HG03135 (cell line): ENCODE measurements at regions not wholly inside any gene's neighbourhood (a gene's known extent, or its start where the extent isn't known, plus 50 kb on each side); places are given as distances from the start of the nearest gene placed in this dataset.
"Not testable (repeated sequence)": the region's sequence is repeated elsewhere in the genome, so short reads cannot be mapped to it uniquely, and the experiment has no call there.

Source experiments
- ATAC-seq: cut with Tn5 transposase; IDR thresholded peaks from one replicate; pipeline ENCODE4 v1.9.1; 2021; ENCODE audit warnings: mild to moderate bottlenecking, moderate library complexity; ENCODE audit not compliant: unreplicated experiment

DNA sequence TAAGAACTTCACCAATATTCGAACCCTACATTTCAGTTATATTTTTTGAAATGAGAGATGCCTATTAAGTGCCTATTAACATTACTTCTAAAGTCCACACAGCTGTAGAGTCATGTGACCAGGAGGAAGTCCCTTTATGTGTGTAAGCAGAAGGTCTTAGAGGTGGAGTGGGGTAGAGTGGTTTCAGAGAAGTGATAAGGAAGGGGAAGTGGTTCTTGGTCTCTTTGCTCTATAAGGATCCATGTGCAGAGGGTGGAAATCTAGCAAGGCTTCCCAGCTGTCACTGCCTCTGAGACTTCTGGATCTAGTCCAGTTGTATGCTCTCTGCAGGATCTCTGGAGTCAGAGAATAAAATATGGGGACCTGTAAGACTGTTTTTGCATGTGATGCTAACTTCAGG, 673.9 kb downstream of the FLRT2 start:
- ATAC-seq, result no peak

DNA sequence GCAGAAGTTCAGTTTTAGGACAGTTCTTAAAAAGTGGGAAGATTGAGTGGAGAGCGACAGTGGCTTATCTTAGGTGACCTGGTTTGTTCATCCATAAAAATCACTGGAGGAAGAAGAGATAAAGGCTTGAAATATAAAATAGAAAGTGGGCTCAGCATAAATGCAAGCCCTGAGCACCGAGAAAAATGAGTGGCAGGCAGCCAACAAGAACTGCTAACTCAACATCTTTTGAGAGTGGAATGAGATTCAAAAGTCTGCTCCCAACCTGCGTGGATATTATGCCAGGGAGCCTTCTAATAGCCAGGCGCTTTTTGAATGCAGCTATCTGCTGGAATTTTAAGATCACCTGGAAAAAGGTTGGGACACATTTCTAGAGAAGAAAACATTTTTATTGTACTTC, 666.5 kb downstream of the FLRT2 start:
- ATAC-seq, result no peak

DNA sequence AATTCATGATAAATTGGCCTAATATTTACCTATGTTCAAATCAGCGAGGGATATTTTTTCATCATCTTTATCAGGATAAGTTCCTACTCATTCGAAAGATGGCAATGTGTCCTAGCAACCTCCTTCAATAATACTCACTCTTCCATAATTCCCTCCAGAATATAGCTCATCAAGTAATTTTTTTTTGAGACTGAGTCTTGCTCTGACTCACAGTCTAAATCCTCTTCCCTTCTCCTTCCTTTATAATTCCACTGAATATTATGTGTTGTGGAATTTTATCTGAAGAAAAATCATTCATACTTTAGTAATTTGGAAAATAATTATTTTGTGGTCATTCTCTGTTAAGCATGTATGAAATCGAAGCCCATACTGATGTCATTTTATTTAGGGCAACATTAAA, 663.8 kb downstream of the FLRT2 start:
- ATAC-seq, result no peak

DNA sequence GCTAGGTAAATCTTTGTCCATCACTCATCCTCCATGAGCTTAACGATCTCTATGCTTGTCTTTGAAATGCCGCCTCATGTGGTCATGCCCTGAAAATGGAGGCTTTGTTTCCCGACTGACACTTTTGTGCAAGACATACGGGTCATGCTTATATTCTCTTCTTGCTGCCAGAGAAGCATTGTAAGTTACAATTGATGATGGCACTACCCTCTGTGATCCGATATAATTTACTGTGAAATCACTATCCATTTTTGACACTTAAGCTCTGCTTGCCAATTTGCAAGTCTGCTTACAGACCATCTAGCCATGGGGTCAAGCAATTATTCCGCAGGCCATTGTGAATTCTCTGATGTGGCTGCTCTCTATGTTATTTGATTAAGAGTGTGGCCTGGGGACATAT, 650.0 kb downstream of the FLRT2 start:
- no peak for ATAC-seq

DNA sequence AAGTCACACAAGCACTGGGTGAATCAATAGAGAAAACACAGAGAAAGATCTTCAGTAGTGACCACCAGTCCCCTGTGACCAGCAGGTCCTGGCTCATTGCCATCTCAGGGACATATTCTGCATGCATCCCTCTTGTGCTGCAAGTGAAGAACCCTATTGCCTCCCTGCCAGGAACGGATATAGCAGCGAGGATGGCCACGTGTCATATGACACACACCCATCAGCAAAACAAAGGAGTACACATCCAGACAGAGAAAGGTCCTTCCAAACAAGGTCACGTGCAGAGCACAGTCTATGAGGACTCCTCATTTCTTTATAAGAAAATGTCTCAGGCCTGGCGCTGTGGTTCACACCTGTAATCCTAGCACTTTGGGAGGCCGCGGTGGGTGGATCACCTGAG, 638.4 kb downstream of the FLRT2 start:
- ATAC-seq, result no peak

DNA sequence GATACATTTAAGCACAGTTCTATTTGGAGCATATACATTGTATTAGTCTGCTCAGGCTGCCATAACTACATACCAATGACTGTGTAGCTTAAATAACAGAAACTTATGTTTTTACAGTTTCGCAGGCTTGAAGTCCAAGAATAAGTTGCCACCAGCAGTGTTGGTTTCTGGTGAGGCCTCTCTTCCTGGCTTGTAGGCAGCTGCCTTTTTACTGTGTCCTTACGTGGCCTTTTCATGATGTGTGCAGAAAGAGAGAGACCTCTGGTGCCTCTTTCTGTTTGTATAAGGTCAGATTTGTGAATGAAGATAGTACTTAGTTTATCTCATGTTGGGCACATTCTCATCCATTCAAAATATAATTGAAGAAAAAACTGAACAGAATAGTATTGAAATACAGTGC, 636.6 kb downstream of the FLRT2 start:
- no peak for ATAC-seq

DNA sequence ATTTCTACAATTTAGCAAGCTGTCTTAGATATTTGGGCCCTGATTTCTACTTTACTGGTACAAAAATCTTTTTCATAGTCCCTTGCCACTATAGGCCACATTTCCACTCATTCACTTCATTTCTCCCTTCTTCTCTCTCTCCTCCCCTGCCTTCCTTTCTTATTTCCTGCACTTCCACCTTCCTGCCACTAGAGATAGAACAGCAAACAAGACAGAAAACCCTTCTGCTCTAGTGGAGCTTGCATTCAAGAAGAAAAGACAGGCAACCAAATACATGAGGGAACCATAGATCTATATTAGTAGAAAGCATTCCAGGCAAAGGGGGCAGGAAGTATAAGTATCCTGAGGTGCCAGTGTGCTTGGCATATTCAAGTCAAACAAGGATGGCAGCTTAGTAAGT, 623.5 kb downstream of the FLRT2 start:
- ATAC-seq, result no peak

DNA sequence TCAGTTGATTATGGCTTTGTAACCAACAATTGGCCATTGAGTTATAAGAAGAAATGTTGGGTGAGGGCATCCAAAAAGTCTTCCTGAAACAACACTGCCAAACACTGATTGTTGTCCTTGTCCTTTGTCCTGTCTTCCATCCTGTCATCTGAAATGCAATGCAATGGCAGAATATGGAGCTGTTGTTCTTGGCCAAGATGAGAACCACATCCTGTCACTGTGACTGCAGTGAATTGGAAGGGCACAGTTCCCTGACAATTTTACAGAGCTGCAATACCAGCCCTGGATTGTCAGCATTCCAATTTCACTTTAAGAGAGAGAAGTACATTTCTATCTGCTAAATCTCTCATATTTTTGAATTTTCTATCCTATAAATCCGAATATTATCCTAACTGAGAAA, 613.3 kb downstream of the FLRT2 start:
- ATAC-seq, result no peak

DNA sequence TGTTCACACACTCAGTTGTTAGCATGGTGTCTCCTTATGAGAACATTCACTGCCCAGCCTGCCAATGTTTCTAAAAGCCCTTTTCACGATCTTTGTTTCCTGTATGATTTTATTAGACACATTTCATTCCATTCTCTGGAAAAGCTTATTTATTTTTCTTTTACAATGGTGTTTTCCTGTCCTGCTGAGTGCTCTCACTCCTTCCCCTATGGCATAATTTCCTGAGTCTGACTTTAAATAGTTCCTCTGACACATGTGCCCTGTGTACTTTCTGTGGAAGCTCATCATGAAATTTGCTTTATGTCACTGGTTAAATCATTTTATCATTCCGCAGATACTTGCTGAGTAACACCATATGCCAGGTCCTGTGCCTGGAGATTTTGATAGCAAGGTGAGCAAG, 612.0 kb downstream of the FLRT2 start:
- ATAC-seq, result no peak

DNA sequence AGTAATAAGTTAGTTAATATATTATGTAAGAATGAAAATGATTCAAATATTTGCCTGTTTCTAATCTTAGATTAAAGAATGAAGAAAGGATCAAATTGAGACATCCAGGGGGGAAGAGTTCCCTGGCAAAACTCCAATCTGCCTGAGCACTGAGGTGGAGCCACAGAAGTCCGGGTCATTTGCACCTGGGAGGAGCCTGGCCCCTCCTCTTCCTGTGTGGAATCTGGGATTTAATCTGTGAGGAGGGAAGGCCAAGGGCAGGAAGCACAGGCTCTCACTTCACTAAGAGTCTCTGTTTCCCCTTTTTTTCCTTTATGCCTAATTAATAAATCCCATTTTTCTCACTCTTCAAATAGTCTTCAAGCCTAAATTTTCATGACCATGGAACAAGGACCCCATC, 599.5 kb downstream of the FLRT2 start:
- no peak for ATAC-seq

DNA sequence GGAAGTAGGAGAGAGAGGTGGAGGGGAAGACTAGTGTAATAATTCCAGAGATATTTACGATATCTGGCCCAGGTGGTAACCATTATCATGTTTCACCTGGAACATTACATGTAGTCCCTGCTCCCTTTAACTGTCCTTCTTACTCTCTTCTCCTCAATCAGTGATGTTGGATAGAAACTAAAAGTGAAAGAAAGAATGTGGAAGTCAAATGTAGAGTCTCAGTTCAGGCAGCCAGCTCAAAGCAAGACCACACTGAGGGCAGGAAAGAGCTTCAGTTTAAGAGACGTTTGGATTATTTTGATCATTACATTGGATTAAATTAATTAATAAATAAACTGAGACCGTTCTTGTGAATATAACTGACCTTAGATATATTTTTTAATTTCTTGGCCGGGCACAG, 594.4 kb downstream of the FLRT2 start:
- ATAC-seq, result no peak

DNA sequence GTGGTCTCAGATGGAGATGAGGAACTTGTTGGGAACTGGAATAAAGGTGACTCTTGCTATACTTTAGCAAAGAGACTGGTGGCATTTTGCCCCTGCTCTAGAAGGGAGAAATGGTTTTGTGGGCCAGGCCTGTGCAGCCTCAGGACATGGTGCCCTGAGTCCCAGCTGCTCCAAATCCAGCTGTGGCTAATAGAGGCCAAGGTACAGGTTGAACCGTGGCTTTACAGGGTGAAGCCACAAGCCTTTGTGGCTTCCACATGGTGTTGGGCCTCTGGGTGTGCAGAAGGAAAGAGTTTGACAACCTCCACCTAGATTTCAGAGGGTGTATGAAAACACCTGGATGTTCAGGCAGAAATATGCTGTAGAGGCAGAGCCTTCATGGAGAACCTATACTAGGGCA, 586.0 kb downstream of the FLRT2 start:
- ATAC-seq, result no peak

DNA sequence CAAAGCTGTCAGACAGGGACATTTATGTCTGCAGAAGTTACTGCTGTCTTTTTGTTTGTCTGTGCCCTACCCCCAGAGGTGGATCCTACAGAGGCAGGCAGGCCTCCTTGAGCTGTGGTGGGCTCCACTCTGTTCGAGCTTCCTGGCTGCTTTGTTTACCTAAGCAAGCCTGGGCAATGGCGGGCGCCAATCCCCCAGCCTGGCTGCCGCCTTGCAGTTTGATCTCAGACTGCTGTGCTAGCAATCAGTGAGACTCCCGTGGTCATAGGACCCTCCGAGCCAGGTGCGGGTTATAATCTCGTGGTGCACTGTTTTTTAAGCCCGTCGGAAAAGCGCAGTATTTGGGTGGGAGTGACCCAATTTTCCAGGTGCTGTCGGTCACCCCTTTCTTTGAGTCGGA, 580.9 kb downstream of the FLRT2 start:
- ATAC-seq, result not testable (repeated sequence)

DNA sequence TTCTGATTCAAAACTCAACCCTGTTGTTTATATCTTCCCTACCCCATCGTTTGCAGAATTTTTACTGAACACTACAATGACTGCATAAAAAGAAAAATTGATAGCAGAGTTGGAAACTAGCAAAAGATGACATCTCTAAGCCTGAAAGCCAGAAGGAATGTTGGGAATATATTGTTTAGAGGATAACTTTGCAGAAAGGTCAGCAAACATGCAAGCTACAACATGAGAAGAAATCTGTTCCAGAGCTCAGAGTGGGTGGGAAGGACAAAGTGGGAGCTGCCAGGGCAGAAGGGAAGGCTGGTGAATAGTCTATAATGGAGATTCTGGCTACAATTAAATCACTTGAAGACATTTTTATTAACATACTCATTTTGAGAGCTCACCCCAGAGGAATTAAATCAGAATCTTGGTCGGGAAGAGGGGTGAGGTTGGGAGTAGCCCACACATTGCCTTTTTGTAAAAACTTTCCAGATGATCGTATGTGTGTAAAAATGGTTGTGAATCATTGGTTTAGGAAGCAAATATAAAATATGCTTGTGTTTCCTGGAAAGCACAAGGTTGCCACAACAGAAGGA, 574.8 kb downstream of the FLRT2 start:
- no peak for ATAC-seq

DNA sequence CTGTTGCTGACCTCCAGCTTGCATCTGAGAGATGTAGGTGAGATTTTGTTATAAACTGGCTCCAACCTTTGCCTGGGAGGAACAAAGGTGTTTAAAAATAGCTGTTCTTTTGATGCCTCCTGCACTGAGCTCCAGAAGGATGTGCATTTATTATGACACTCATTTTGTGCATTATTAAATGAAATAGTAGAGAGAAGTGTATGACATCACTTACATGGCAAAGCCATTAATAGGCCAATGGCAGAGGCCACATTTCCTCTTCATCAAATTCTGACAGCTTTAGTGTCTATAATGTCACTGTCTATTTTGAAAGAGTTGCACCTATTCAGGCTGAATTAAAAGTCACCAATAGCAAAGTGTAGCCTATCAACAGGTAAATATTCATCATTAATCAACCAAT, 564.6 kb downstream of the FLRT2 start:
- no peak for ATAC-seq

DNA sequence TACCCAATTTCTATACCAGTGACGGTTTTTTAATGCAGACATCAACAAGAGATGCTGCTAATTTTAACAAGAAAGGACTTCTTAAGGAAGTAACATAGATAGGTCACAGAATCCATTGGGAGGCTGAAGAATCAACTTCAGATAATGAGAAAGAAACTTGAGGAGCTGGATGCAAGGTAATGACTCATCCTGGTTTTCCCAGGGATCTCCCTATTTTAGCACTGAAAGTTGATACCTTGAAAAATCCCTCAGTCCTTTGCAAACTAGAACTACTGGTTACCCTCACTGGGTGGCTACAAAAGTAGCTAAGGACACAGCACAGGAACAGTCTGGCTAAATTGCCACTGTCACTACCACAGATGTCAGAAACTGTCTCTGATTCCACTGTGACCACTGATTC, 561.9 kb downstream of the FLRT2 start:
- no peak for ATAC-seq

DNA sequence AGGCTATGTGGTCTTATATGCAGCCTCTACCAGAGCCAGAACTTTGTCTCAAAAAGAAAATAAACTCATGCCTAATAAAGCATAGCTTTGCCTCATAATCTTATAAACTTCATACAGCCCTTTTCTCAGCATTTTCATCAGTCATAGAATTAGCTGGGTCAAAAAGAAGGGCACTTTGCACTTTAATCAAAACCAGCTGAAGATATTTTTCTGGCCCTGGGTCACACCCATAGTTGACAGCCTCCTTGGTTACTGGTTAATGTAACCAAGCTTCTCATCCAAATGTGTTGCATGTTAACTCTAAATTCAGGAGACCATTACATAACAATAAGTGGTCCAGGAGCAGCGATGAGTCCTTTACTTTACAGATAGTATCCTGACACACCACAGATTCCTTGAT, 558.2 kb downstream of the FLRT2 start:
- ATAC-seq, result no peak

DNA sequence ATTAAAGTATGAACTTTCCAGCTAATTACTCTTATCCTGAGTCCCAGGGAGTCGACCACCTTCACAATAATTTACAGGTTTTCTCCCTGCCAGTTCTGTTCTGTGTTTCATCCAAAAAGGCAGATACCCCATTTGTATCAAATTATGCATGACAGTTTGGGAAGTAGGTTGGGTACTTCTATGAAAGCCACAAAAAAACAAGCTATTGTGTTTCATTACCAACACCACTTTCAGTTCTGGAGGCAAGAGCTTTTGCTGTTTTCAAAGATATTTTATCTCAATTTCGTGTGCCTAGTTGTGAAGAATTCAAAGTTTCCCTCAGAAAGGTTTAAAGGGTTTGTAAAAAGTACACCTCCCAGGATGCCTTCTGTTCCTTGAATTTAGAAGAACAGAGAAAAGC, 557.4 kb downstream of the FLRT2 start:
- no peak for ATAC-seq

DNA sequence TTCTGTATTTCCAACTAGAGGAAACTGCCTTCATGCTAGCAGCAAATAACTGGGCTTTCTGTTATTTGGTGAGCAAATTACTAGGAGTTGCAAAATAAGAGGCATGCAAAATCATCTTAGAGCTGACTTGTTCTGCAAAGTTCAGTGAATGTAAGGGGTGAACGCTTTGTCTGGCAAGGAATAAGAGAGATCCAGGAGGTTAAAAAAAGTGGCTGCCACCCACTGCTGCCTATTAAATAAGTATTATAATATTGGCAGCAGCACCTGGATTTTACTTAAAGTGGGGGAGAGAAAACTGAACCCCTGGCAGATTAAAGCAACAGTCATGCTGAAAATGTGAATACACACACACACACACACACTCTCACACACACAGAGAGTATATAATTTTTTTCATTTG, 557.0 kb downstream of the FLRT2 start:
- no peak for ATAC-seq

DNA sequence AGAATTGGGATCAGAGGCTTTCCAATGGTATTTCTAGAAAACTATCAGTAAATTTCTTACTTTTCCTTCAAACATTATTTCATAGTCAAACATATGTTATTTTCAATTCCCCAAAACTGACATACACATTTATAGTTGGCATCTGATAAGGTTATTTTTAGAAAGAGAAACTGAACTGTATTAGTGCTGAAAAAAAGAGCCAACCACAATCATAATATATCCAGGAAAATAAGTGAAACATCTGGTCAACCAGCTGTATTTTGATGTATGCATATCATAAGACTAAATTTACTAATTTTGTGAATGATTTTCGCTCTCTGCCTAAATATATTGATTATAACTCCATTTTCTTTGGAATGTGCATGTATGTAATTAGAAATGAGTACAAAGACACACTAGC, 554.2 kb downstream of the FLRT2 start:
- no peak for ATAC-seq

DNA sequence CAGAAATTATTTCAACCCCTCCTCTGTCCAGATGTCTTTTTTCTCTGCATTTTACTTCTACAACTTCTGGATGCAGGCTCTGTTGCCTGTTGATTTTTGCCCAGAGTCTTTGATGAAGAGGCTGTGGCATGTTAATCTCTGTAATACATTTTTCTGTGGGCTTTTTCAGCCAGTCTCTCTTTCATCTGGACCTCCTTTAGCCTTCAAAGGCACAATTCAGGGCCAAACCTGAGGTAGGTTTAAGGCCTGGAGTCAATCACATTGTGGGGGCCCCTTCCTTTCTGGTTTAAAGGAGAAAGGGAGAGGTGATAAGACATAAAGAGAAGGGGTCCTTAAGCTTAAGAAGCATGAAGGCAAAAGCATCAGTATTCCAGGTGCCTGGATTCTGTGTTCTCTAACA, 553.7 kb downstream of the FLRT2 start:
- ATAC-seq, result no peak

DNA sequence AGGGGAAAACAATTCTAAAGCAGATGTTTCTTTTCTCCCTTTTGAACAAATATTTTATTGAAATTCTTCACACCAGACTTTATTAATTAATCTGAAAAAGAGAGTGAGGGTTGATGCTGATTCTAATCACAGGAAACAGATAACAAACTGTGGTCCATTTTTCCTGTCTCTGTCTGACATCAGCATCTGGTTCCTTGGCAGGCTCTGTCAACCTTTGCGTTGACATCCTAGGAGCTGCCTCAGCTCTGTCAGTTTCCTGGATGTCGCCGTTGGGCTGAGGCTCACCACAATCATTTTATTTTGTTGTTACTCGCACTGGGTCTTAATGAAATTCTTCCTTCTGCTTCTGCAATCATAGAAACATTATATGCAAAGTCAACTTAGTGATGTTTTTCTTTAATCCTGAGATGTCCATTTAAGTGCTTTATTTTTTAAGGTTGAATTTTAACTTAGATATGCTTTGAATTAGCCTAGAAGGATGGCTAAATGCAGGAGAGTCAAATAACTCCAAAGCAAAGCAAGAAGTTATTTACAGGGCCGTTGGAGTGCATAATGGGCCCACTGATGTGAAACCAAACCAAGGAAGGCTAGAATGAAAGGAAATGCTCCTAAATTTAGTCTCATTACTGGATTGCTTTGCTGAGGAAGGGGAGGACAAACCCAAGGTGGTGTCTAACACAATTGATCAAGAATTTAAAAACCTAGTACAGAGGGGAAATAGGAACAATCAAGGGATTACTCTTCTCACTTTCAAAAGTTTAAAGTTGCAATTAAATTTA, 542.4 kb downstream of the FLRT2 start:
- ATAC-seq, result no peak

DNA sequence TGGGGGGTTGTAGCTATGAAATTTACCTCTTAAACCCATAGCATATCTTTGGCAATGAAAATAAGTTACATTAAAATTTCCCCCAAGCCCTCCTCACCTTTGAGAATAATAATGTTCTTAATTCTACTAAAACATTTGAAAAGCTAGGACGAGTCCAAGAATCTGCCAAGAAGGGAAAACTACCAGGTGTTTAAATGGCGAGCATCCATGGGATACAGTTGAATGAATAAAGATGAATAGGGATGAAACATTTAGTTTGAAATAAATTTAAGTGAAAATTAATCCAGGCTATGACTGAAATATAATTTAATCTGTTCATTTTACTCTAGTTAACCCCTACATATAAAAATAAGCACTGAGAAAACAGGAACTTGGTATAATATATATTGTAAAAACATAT, 536.7 kb downstream of the FLRT2 start:
- ATAC-seq, result no peak
